SK-N-SH (cell line): ENCODE measurements at regions not wholly inside any gene's neighbourhood (a gene's known extent, or its start where the extent isn't known, plus 50 kb on each side); places are given as distances from the start of the nearest gene placed in this dataset.

Experiments
- EZH2phosphoT487 ChIP-seq: fragments of 200-600 bp; sonication (generic); IDR thresholded peaks from 2 replicates; pipeline ENCODE4 v1.6.1; 2017; ENCODE audit warnings: low read depth, mixed run types, mild to moderate bottlenecking, antibody characterized with exemption, moderate library complexity, borderline replicate concordance
- MXI1 ChIP-seq: IDR thresholded peaks from 2 replicates; pipeline ENCODE4 v1.6.1; 2012; ENCODE audit warnings: mild to moderate bottlenecking, low read depth, low read length, improper control_type of control experiment
- SIN3A ChIP-seq: IDR thresholded peaks from 2 replicates; pipeline ENCODE4 v1.6.1; 2012; ENCODE audit warnings: low read depth, mild to moderate bottlenecking, low read length, moderate library complexity, borderline replicate concordance
- YY1 ChIP-seq: IDR thresholded peaks from 2 replicates; pipeline ENCODE4 v1.4.0; 2012; ENCODE audit warnings: low read depth, mild to moderate bottlenecking
- TF ChIP-seq, protein P1 (sequence below): fragments of 200-600 bp; sonication (generic); IDR thresholded peaks from 2 replicates; pipeline ENCODE4 v1.6.1; 2017; ENCODE audit warnings: antibody characterized with exemption, mild to moderate bottlenecking, moderate library complexity

DNA sequence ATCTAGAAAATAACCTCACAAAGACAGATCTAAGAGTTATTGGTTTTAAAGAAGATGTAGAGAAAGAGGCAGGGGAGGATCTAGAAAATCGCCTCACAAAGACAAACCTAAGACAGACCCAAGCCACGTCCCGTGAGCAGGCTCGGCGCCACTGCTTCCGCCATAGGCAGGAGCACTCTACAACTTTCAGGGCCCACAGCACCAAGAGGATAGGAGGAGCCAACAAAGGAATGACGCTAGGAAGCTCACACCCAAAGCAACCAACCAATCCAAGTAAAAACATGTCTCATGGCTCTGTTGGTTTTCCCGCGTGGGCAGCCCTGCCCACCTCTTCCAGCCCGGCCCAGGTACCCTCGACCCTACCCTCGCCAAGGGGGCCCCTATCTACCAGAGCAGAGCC is 4167.4 kb upstream of the OR11H1 start:
- TF ChIP-seq, protein P1, sequence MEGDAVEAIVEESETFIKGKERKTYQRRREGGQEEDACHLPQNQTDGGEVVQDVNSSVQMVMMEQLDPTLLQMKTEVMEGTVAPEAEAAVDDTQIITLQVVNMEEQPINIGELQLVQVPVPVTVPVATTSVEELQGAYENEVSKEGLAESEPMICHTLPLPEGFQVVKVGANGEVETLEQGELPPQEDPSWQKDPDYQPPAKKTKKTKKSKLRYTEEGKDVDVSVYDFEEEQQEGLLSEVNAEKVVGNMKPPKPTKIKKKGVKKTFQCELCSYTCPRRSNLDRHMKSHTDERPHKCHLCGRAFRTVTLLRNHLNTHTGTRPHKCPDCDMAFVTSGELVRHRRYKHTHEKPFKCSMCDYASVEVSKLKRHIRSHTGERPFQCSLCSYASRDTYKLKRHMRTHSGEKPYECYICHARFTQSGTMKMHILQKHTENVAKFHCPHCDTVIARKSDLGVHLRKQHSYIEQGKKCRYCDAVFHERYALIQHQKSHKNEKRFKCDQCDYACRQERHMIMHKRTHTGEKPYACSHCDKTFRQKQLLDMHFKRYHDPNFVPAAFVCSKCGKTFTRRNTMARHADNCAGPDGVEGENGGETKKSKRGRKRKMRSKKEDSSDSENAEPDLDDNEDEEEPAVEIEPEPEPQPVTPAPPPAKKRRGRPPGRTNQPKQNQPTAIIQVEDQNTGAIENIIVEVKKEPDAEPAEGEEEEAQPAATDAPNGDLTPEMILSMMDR: no peak
- TF ChIP-seq YY1 (no peak), EZH2phosphoT487 (no peak), MXI1 (no peak), SIN3A (no peak)
